Stimulated activated CD4-positive, alpha-beta T cell treated with anti-CD3 and anti-CD28 coated beads, Interleukin-4, amount 100 ng/mL, for 1 hour (primary cell): ENCODE measurements at regions not wholly inside any gene's neighbourhood (a gene's known extent, or its start where the extent isn't known, plus 50 kb on each side); places are given as distances from the start of the nearest gene placed in this dataset.
A peak's percentile ranks its signal among the peaks of the same experiment; 100 is the strongest.
"Not testable (repeated sequence)": the region's sequence is repeated elsewhere in the genome, so short reads cannot be mapped to it uniquely, and the experiment has no call there.

ENCODE experiments used
- DNase-seq: peaks from one replicate; pipeline ENCODE4 v3.0.0-alpha.2; 2020

DNA sequence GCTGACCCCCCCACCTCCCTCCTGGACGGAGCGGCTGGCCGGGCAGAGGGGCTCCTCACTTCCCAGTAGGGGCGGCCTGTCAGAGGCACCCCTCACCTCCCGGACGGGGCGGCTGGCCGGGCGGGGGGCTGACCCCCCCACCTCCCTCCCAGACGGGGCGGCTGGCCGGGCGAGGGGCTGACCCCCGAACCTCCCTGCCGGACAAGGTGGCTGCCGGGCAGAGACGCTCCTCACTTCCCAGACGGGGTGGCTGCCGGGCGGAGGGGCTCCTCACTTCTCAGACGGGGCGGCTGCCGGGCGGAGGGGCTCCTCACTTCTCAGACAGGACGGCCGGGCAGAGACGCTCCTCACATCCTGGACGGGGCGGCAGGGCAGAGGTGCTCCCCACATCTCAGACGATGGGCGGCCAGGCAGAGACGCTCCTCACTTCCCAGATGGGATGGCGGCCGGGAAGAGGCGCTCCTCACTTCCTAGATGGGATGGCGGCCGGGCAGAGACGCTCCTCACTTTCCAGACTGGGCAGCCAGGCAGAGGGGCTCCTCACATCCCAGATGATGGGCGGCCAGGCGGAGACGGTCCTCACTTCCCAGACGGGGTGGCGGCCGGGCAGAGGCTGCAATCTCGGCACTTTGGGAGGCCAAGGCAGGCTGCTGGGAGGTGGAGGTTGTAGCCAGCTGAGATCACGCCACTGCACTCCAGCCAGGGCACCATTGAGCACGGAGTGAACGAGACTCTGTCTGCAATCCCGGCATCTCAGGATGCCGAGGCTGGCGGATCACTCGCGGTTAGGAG, 66.2 kb upstream of the PAPPA2 start:
- not testable (repeated sequence) for DNase-seq

GRCh38 chr1:176391621-176392020, 71.4 kb upstream of the PAPPA2 start:
- no peak for DNase-seq

GRCh38 chr1:176384841-176385240, 78.1 kb upstream of the PAPPA2 start:
- no peak for DNase-seq

- no peak for DNase-seq
These were observed 80.8 kb upstream of the PAPPA2 start for GRCh38 chr1:176382163-176382562.

GRCh38 chr1:176379626-176380339, 83.2 kb upstream of the PAPPA2 start:
- DNase-seq, result no peak

DNA sequence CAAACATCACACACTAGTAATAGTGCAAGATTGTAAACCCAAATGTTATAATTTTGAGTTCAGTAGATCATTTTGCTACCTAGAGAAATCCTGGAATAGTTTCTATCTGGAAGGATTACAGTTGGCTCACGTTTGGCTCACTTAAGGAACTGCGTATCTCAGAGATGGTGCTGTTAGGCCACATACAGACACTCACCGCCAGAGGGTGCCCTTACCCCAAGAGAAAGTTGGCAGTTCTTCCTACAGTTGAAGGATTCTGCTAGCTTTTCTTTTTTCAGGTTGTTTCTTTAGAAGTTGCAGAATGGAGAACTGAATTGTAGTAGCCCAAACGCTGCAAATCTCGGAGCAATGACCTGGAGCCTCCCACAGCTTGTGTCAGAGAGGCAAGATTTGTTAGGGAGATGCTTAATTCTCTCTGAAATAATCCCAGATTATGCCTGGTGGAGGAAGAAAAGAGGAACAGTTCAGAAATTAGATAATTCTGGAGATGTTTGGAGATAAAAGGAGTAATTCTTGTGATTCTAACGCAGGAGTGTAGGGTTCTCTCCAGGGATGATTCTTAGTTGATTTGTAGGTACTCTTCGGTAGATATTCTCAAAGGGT, 87.9 kb upstream of the PAPPA2 start:
- DNase-seq, result peak; percentile 63

DNA sequence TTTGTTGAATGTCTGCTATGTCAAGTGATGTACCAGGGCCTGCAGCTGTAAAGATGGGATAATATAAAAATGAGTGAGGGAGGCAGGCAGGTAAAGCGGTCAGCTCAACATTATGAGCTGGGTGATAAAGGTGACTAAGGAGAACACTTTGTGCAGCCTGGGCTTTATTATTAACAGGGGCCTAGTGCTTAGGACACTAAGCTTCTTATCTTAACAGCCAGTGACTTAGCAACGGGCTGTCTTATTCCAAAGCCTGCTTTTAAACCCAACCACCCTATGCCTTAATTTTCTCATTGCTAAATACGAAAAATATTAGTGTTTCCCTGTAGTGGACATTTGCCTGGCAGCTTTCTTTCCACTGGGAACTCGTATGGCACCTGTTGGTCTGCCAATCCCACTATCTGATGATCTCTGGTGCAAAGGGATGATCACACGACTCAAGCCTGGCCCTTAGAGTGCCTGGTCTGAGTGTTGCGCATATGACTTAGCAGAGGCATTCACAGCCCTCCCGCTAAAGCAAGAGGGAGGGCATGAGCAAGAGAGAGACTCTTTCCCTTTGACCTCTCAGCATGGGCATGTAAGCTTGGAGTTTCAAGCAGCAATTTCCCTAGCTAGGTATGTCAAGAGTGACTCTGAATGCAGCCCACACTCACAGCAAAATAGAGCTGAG, 98.6 kb upstream of the PAPPA2 start:
- DNase-seq, result no peak

- DNase-seq, result not testable (repeated sequence)
These were observed 113.8 kb upstream of the PAPPA2 start for GRCh38 chr1:176349135-176349715.

GRCh38 chr1:176341656-176342055, 121.3 kb upstream of the PAPPA2 start:
- DNase-seq, result no peak

- DNase-seq, result no peak
These were observed 124.1 kb upstream of the PAPPA2 start for GRCh38 chr1:176338877-176339276.

DNA sequence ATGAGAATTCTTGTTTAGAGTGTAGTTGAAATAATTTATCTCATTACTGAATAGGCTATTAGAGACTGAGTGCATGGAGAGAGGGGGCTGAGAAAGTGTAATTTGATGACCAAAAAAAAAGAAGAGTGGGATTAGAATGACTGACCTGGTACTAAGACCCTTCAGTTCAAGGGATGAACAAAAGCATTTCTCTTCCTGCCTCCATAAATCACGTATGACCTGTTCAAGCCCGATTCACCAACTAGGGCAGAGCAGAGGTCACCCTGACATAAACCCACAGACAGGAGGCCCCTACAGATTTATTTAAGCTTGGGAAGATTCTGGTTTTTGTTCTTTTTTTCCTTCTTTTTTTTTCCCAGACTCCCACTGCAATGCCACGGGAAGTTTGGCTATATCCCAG, 123.7 kb upstream of the COP1 start:
- DNase-seq, result no peak

DNA sequence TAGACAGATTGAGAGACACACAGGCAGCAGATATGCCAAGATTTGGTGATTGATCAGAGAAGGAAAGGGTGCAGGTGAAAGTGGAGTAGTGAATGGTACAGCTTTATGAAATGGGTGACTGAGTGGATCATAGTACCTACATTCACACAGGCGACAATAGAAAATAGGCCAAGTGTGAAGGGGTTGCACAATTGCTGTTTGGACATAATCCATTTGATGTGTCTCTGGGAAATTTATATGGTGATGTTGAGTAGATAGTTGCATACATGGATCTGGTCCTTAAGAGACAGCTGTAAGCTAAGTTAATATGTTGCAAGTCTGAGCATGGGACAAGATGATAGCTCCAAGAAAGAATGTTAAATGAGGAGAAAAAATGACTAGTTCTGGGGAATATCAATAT, 118.6 kb upstream of the COP1 start:
- DNase-seq, result no peak

GRCh38 chr1:176323472-176323871, 116.4 kb upstream of the COP1 start:
- no peak for DNase-seq

- no peak for DNase-seq
These were observed 108.6 kb upstream of the COP1 start for GRCh38 chr1:176315519-176316220.

DNA sequence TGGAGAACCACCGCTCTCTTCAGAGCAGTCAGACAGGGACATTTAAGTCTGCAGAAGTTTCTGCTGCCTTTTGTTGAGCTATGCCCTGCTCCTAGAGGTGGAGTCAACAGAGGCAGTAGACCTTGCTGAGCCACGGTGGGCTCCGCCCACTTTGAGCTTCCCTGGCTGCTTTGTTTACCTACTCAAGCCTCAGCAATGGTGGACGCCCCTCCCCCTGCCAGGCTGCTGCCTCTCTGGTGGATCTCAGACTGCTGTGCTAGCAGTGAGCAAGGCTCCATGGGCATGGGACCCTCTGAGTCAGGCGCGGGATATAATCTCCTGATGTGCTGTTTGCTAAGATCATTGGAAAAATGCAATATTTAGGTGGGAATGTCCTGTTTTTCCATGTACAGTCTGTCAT, 89.5 kb upstream of the COP1 start:
- not testable (repeated sequence) for DNase-seq

DNA sequence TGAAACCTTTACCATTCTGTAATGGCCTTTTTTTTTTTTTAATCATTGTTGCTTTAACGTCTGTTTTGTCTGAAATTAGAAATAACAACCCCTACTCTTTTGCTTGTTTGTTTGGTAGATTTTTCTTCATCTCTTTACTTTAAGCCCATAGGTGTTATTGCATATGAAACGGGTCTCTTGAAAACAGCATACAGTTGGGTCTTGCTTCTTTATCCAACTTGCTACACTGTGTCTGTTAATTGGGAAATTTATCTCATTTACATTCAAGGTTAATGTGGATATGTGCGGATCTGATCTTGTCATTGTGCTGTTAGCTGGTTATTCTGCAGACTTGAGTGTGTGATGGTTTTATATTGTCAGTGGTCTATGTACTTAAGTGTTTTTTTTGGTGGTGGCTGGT, 78.9 kb upstream of the COP1 start:
- no peak for DNase-seq

GRCh38 chr1:176271572-176271971, 64.5 kb upstream of the COP1 start:
- no peak for DNase-seq
